GM18951 (cell line): ENCODE measurements at regions not wholly inside any gene's neighbourhood (a gene's known extent, or its start where the extent isn't known, plus 50 kb on each side); places are given as distances from the start of the nearest gene placed in this dataset.

ENCODE experiments used
- POLR2A ChIP-seq: IDR thresholded peaks from 4 replicates; pipeline ENCODE4 v1.6.1; 2011; ENCODE audit warnings: mild to moderate bottlenecking; ENCODE audit not compliant: insufficient read length, insufficient read depth; ENCODE audit errors: extremely low read depth
- in situ Hi-C: fragments of 300-500 bp; cut with MboI; formaldehyde crosslinking; loops from one replicate; pipeline ENCODE4 v1.12.0; 2022; ENCODE audit warnings: low sequenced_read_pairs, mixed read lengths, inconsistent platforms; ENCODE audit not compliant: unreplicated experiment

GRCh38 chr12:19026614-19027488, 102.7 kb upstream of the PLEKHA5 start:
- in situ Hi-C loops: no loop called here
- no peak for TF ChIP-seq POLR2A

GRCh38 chr12:19030180-19030579, 99.4 kb upstream of the PLEKHA5 start:
- in situ Hi-C loops: no loop called here
- TF ChIP-seq POLR2A: no peak

GRCh38 chr12:19030603-19031002, 98.9 kb upstream of the PLEKHA5 start:
- in situ Hi-C loops: no loop called here
- no peak for TF ChIP-seq POLR2A

GRCh38 chr12:19031032-19031431, 98.5 kb upstream of the PLEKHA5 start:
- in situ Hi-C loops: no loop called here
- TF ChIP-seq POLR2A: no peak

GRCh38 chr12:19032826-19033225, 96.7 kb upstream of the PLEKHA5 start:
- in situ Hi-C loops: no loop called here

GRCh38 chr12:19033244-19033643, 96.3 kb upstream of the PLEKHA5 start:
- in situ Hi-C loops: no loop called here
- no peak for TF ChIP-seq POLR2A

More at GRCh38 chr12:19032826-19033225, 96.7 kb upstream of the PLEKHA5 start:
- no peak for TF ChIP-seq POLR2A

GRCh38 chr12:19034937-19035336, 94.6 kb upstream of the PLEKHA5 start:
- in situ Hi-C loops: no loop called here

GRCh38 chr12:19035536-19035935, 94.0 kb upstream of the PLEKHA5 start:
- TF ChIP-seq POLR2A: no peak
- in situ Hi-C loops: no loop called here

More at GRCh38 chr12:19034937-19035336, 94.6 kb upstream of the PLEKHA5 start:
- TF ChIP-seq POLR2A: no peak

- TF ChIP-seq POLR2A: no peak
- in situ Hi-C loops: no loop called here
Measured at GRCh38 chr12:19036673-19037357, 92.7 kb upstream of the PLEKHA5 start.

- no peak for TF ChIP-seq POLR2A
- in situ Hi-C loops: no loop called here
Measured at GRCh38 chr12:19038209-19038608, 91.3 kb upstream of the PLEKHA5 start.

- no peak for TF ChIP-seq POLR2A
- in situ Hi-C loops: no loop called here
Measured at GRCh38 chr12:19039515-19039914, 90.0 kb upstream of the PLEKHA5 start.

GRCh38 chr12:19042221-19042620, 87.3 kb upstream of the PLEKHA5 start:
- in situ Hi-C loops: no loop called here
- no peak for TF ChIP-seq POLR2A

- in situ Hi-C loops: no loop called here
- no peak for TF ChIP-seq POLR2A
Measured at GRCh38 chr12:19044430-19044829, 85.1 kb upstream of the PLEKHA5 start.

- in situ Hi-C loops: no loop called here
- no peak for TF ChIP-seq POLR2A
Measured at GRCh38 chr12:19044891-19045290, 84.6 kb upstream of the PLEKHA5 start.
